ENCODE measurements at regions not wholly inside any gene's neighbourhood (a gene's known extent, or its start where the extent isn't known, plus 50 kb on each side); places are given as distances from the start of the nearest gene placed in this dataset.

GRCh38 chr18:60060578-60060977, 160.8 kb downstream of the PMAIP1 start:
- Histone ChIP-seq H3K4me3 (no peak overlapping the region), H3K27me3 (no peaks in the 10 kb centered on the region), H3K9me3 (no peaks in the 10 kb centered on the region), H3K36me3 (no peaks in the 10 kb centered on the region), H3K27ac (no peak overlapping the region), H3K4me1 (no peaks in the 10 kb centered on the region)
- no peak for TF ChIP-seq CTCF (IDR thresholded peaks at IDR 0.05)
- intact Hi-C loops (cut with DNase I; ENCODE audit: low total_unique reads): no loop called here
- DNase-seq: no peak

GRCh38 chr18:60060026-60060425, 160.2 kb downstream of the PMAIP1 start:
- H3K9me3 ChIP-seq: no peaks in the 10 kb centered on the region
- H3K27ac ChIP-seq: no peak overlapping the region
- H3K4me3 ChIP-seq: no peak overlapping the region
- intact Hi-C loops (cut with DNase I; ENCODE audit: low total_unique reads): no loop called here
- no peak for DNase-seq
- H3K36me3 ChIP-seq: no peaks in the 10 kb centered on the region
- no peak for TF ChIP-seq CTCF (IDR thresholded peaks at IDR 0.05)
- H3K4me1 ChIP-seq: no peaks in the 10 kb centered on the region
- no peaks in the 10 kb centered on the region for H3K27me3 ChIP-seq

- Histone ChIP-seq H3K27me3 (no peaks in the 10 kb centered on the region), H3K9me3 (no peaks in the 10 kb centered on the region), H3K27ac (no peak overlapping the region), H3K4me1 (no peaks in the 10 kb centered on the region), H3K36me3 (no peaks in the 10 kb centered on the region), H3K4me3 (no peak overlapping the region)
- DNase-seq: no peak
- intact Hi-C loops (cut with DNase I; ENCODE audit: low total_unique reads): no loop called here
- no peak for TF ChIP-seq CTCF (IDR thresholded peaks at IDR 0.05)
Measured at GRCh38 chr18:60059216-60059615, 159.4 kb downstream of the PMAIP1 start.

GRCh38 chr18:60053747-60054304, 154.0 kb downstream of the PMAIP1 start:
- no peaks in the 10 kb centered on the region for H3K27me3 ChIP-seq
- intact Hi-C loops (cut with DNase I; ENCODE audit: low total_unique reads): no loop called here
- no peak for DNase-seq
- H3K4me3 ChIP-seq: no peak overlapping the region
- H3K27ac ChIP-seq: no peak overlapping the region
- no peaks in the 10 kb centered on the region for H3K36me3 ChIP-seq
- TF ChIP-seq CTCF (IDR thresholded peaks at IDR 0.05): no peak
- no peaks in the 10 kb centered on the region for H3K4me1 ChIP-seq
- H3K9me3 ChIP-seq: peaks cover 0 to 5% (median 0%) of the 10 kb centered on the region in 3 donors

- no peak overlapping the region for H3K4me3 ChIP-seq
- H3K36me3 ChIP-seq: no peaks in the 10 kb centered on the region
- intact Hi-C loops (cut with DNase I; ENCODE audit: low total_unique reads): no loop called here
- no peaks in the 10 kb centered on the region for H3K4me1 ChIP-seq
- H3K9me3 ChIP-seq: peaks cover 0 to 5% (median 0%) of the 10 kb centered on the region in 3 donors
- no peak for TF ChIP-seq CTCF (IDR thresholded peaks at IDR 0.05)
- no peaks in the 10 kb centered on the region for H3K27me3 ChIP-seq
- no peak for DNase-seq
- H3K27ac ChIP-seq: no peak overlapping the region
Measured at GRCh38 chr18:60050821-60051220, 151.0 kb downstream of the PMAIP1 start.

GRCh38 chr18:60049172-60049571, 149.4 kb downstream of the PMAIP1 start:
- H3K27me3 ChIP-seq: no peaks in the 10 kb centered on the region
- intact Hi-C loops (cut with DNase I; ENCODE audit: low total_unique reads): no loop called here
- TF ChIP-seq CTCF (IDR thresholded peaks at IDR 0.05): no peak
- peaks cover 0 to 5% (median 0%) of the 10 kb centered on the region in 3 donors for H3K9me3 ChIP-seq
- DNase-seq: no peak
- H3K27ac ChIP-seq: no peak overlapping the region
- no peaks in the 10 kb centered on the region for H3K4me1 ChIP-seq
- no peak overlapping the region for H3K4me3 ChIP-seq
- no peaks in the 10 kb centered on the region for H3K36me3 ChIP-seq

Measured in tibial artery (tissue), 4 donors.